Lung (tissue), 11 donors: ENCODE measurements at regions not wholly inside any gene's neighbourhood (a gene's known extent, or its start where the extent isn't known, plus 50 kb on each side); places are given as distances from the start of the nearest gene placed in this dataset.

ENCODE experiments used
- ATAC-seq: fragments of 200-7000 bp; cut with Tn5 transposase; one replicate; pipeline ENCODE4 v1.9.1; 2020; ENCODE audit warnings: moderate number of reproducible peaks; ENCODE audit not compliant: insufficient read depth, low FRiP score
- DNase-seq, 3 donors: peaks; one replicate each; pipeline ENCODE4 v3.0.0-alpha.2; 2013 to 2017
- H3K27ac ChIP-seq, 2 donors: one replicate each; pipeline ENCODE4 v1.5.1; 2013; ENCODE audit warnings: mild to moderate bottlenecking in 2 of 2, moderate library complexity in 2 of 2, control low read depth in 1 of 2, inconsistent platforms in 1 of 2, low read depth in 1 of 2, low read length in 1 of 2
- H3K27me3 ChIP-seq, 3 donors: one replicate each; pipeline ENCODE4 v1.5.1; 2013; ENCODE audit warnings: low read length in 2 of 3; ENCODE audit not compliant: control insufficient read depth in 3 of 3, insufficient read depth in 3 of 3
- H3K36me3 ChIP-seq, 4 donors: one replicate each; pipeline ENCODE4 v1.5.1; 2013; ENCODE audit warnings: low read length in 4 of 4, mild to moderate bottlenecking in 1 of 4, moderate library complexity in 1 of 4; ENCODE audit not compliant: control insufficient read depth in 4 of 4, insufficient read depth in 4 of 4
- H3K4me1 ChIP-seq, 5 donors: one replicate each; pipeline ENCODE4 v1.5.1; 2013; ENCODE audit warnings: low read length in 5 of 5, mild to moderate bottlenecking in 2 of 5, moderate library complexity in 1 of 5; ENCODE audit not compliant: control insufficient read depth in 5 of 5, insufficient read depth in 5 of 5
- H3K4me3 ChIP-seq: one replicate; pipeline ENCODE4 v1.5.1; 2013; ENCODE audit warnings: mild to moderate bottlenecking, control low read depth, moderate library complexity
- H3K9ac ChIP-seq, 2 donors: one replicate each; pipeline ENCODE4 v1.5.1; 2013; ENCODE audit warnings: low read length in 2 of 2, control low read depth in 1 of 2; ENCODE audit not compliant: insufficient read depth in 1 of 2
- H3K9me3 ChIP-seq, 4 donors: one replicate each; pipeline ENCODE4 v1.5.1; 2013; ENCODE audit warnings: low read length in 3 of 4, mild to moderate bottlenecking in 1 of 4, moderate library complexity in 1 of 4; ENCODE audit not compliant: control insufficient read depth in 4 of 4, insufficient read depth in 3 of 4
- CTCF ChIP-seq: IDR thresholded peaks from 2 replicates; pipeline ENCODE4 v1.5.1; 2012; ENCODE audit warnings: mild to moderate bottlenecking; ENCODE audit errors: control extremely low read depth, extremely low read depth
- WGBS, 2 donors: extraction: QIAGEN DNeasy Blood & Tissue Kit; methylation state at CpG; one replicate each; pipeline ENCODE4 v1.1.7; 2013; 5-methylcytosine and 5-hydroxymethylcytosine counted together
- donor health status: control.
- donor health status: control.
- donor health status: Bipolar disorder and iron deficiency.
- donor health status: healthy.
- donor health status: DM: yes; HTN: yes; CAD: no.

DNA sequence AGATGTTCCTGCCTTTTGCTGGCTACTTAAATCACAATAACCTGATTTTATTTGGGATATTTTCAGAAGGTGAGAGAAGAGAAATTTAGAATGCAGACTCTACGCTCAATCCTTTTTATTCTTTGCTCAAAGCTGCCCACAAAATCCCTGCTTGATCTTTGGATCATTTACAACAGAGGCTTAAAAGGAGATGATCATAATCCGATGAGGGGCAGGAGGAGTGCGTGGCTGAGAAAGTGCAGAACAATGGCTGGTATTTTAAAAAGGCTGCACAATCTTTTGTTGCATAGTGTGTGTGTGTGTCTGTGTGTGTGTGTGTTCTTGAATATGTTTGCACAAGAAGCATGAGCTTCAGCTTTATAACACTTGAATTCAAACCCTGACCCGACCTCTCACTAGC lies 256.3 kb upstream of the MYT1L start:
- no peak overlapping the region for H3K27ac ChIP-seq
- H3K27me3 ChIP-seq: no peaks in the 10 kb centered on the region
- peaks cover 0 to 7% (median 0%) of the 10 kb centered on the region in 5 donors for H3K4me1 ChIP-seq
- no peak for TF ChIP-seq CTCF
- H3K9me3 ChIP-seq: peaks cover 0 to 5% (median 0%) of the 10 kb centered on the region in 4 donors
- H3K9ac ChIP-seq: no peak overlapping the region
- no peak for DNase-seq
- 83 to 87% methylated on average over 4 of the region's 4 CpGs for WGBS, 2 donors
- no peak overlapping the region for H3K4me3 ChIP-seq
- ATAC-seq: no peak
- no peaks in the 10 kb centered on the region for H3K36me3 ChIP-seq

DNA sequence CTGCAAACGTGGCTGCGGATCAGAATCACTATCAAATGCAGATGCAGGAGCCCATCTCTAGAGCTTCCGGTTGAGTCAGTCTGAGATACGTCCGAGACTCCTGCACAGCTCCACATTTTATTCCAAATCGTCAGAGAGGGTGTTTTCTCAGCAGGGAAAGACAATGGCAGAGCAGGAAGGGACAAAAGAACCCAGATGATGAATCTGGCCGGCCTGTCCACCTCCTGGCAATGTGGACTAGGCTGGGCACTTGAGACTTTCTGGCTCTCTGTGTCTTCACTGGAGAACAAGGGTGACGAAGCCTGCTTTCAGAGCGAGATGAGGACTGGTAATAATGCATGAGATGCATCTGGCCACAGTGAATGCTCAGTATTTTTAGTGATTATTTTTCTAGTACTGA lies 255.9 kb upstream of the MYT1L start:
- TF ChIP-seq CTCF: no peak
- H3K36me3 ChIP-seq: no peaks in the 10 kb centered on the region
- no peaks in the 10 kb centered on the region for H3K27me3 ChIP-seq
- no peak overlapping the region for H3K9ac ChIP-seq
- no peak for DNase-seq
- no peak for ATAC-seq
- peaks cover 0 to 5% (median 0%) of the 10 kb centered on the region in 4 donors for H3K9me3 ChIP-seq
- peaks cover 0 to 7% (median 0%) of the 10 kb centered on the region in 5 donors for H3K4me1 ChIP-seq
- H3K4me3 ChIP-seq: no peak overlapping the region
- 80 to 85% methylated on average over 9 of the region's 9 CpGs for WGBS, 2 donors
- no peak overlapping the region for H3K27ac ChIP-seq

GRCh38 chr2:2586068-2586776 lies 255.1 kb upstream of the MYT1L start:
- H3K9ac ChIP-seq: no peak overlapping the region
- H3K27ac ChIP-seq: no peak overlapping the region
- H3K27me3 ChIP-seq: no peaks in the 10 kb centered on the region
- H3K36me3 ChIP-seq: no peaks in the 10 kb centered on the region
- H3K4me3 ChIP-seq: no peak overlapping the region
- 85 to 88% methylated on average over 18 of the region's 18 CpGs for WGBS, 2 donors
- H3K4me1 ChIP-seq: peaks cover 0 to 5% (median 0%) of the 10 kb centered on the region in 5 donors
- peaks cover 0 to 5% (median 0%) of the 10 kb centered on the region in 4 donors for H3K9me3 ChIP-seq
- ATAC-seq (no peak), DNase-seq (no peak)
- TF ChIP-seq CTCF: no peak
